ENCODE measurements at regions not wholly inside any gene's neighbourhood (a gene's known extent, or its start where the extent isn't known, plus 50 kb on each side); places are given as distances from the start of the nearest gene placed in this dataset.

DNA sequence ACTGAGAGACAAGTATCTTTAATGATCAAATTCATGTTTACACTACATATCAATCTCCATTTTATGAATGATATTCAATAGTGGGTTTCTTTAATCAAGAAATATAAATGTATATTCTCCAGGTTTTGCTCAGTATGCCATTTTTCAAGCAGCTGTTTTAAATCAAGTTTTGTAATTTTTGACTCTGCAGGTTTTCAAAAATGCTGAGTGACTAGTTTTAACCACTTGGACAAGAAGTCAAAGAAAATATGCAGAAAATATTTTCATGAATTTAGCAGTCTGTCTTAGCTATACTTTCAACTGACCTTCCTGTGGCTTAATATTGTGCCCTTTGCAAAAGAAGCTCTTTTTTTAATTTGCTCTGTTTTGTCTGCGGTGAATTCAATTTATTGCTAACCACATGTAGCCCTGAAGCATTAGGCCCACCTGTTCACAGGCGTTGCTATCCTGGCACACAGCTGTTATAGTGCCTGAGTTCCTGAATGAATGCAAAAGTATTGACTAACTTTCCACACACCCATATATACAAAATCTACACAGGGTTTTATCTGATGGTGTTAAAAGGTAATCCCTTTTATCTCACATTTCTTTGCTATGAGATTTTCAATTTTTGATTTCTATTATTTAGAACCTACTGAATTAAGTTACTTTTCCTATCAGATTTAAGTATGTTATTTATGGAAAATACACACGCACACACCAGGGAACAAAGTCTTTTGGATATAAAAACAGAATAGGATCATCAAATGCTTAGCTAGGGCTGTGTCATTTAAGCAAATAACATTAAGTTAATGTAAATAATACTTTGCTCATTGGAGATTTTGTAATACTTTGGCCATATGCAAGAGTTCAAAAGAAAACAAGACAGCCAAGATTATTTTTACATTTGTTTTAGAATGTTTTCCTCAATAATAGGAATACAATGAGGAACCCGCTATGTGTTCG is 1166.1 kb upstream of the GBE1 start:
- no peaks in the 10 kb centered on the region for H4K20me1 ChIP-seq (replicated peaks; ENCODE audit: control insufficient read depth, insufficient read depth, low read length)
- no peak overlapping the region for H2AFZ ChIP-seq (ENCODE audit: low read depth, low read length)
- H3K9ac ChIP-seq (ENCODE audit: insufficient read depth in 1 of 2, low read depth in 2 of 2, low read length in 2 of 2), result no peak overlapping the region
- 0% methylated on average over 5 of the region's 5 CpGs for WGBS (ENCODE audit: insufficient coverage, low coverage, missing lambda C conversion rate)
- no peaks in the 10 kb centered on the region for H3K9me1 ChIP-seq (ENCODE audit: control insufficient read depth, insufficient read depth, low read length)
- H3K27ac ChIP-seq (ENCODE audit: extremely low read depth, low read depth, low read length), result no peak overlapping the region
- FAIRE-seq (no peak), DNase-seq (ENCODE audit: extremely low read depth in 1 of 4, low spot score in 3 of 4) (no peak), ATAC-seq (no peak)
- in situ Hi-C loops (cut with MboI), result no loop called here
- ChIA-PET POLR2A (no interaction called here), CTCF (ENCODE audit: low intra/inter-chr PET ratio) (no interaction called here)
- intact Hi-C loops (cut with micrococcal nuclease), result no loop called here
- no peaks in the 10 kb centered on the region for H3K27me3 ChIP-seq (ENCODE audit: control insufficient read depth in 2 of 2, insufficient read depth in 2 of 2, low read length in 2 of 2)
- H3K79me2 ChIP-seq (ENCODE audit: control insufficient read depth, insufficient read depth, low read length), result no peaks in the 10 kb centered on the region
- TF ChIP-seq MAFF (IDR thresholded peaks at IDR 0.05; ENCODE audit: low read length), result no peak
- no peak for TF ChIP-seq POLR2G (IDR thresholded peaks at IDR 0.05; ENCODE audit: low read depth, low read length)
- TF ChIP-seq KDM2B (CRISPR knock-in tag; IDR thresholded peaks at IDR 0.05), result no peak
- TF ChIP-seq ZSCAN32 (CRISPR knock-in tag; IDR thresholded peaks at IDR 0.05), result no peak
- no peak for TF ChIP-seq TAF1 (IDR thresholded peaks at IDR 0.05; ENCODE audit: control insufficient read depth, extremely low read depth, insufficient read depth, low read length, severe bottlenecking)
- TF ChIP-seq, protein P1, sequence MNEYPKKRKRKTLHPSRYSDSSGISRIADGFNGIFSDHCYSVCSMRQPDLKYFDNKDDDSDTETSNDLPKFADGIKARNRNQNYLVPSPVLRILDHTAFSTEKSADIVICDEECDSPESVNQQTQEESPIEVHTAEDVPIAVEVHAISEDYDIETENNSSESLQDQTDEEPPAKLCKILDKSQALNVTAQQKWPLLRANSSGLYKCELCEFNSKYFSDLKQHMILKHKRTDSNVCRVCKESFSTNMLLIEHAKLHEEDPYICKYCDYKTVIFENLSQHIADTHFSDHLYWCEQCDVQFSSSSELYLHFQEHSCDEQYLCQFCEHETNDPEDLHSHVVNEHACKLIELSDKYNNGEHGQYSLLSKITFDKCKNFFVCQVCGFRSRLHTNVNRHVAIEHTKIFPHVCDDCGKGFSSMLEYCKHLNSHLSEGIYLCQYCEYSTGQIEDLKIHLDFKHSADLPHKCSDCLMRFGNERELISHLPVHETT (CRISPR knock-in tag; conservative IDR thresholded peaks at IDR 0.05 in 1 of 2, IDR thresholded peaks at IDR 0.05 in 1 of 2), result no peak
- TF ChIP-seq L3MBTL2 (IDR thresholded peaks at IDR 0.05), result no peak
- no peak for TF ChIP-seq ZEB2 (IDR thresholded peaks at IDR 0.05)
- no peak for TF ChIP-seq NUFIP1 (IDR thresholded peaks at IDR 0.05; ENCODE audit: partially characterized antibody)
- no peak for TF ChIP-seq FIP1L1 (IDR thresholded peaks at IDR 0.05; ENCODE audit: low read depth, low read length, poor library complexity, severe bottlenecking)
- no peak for TF ChIP-seq RBM22 (IDR thresholded peaks at IDR 0.05; ENCODE audit: low read depth, low read length, poor library complexity, severe bottlenecking)
- no peak overlapping the region for H3K4me2 ChIP-seq (ENCODE audit: insufficient read depth, low read length)
- no peaks in the 10 kb centered on the region for H3K4me1 ChIP-seq (replicated peaks in 1 of 2; ENCODE audit: control insufficient read depth in 2 of 2, insufficient read depth in 2 of 2, low read length in 2 of 2)
- no peak overlapping the region for H3K4me3 ChIP-seq
- BruUV-seq (replicated peaks), result no TSS peak
- H3K36me3 ChIP-seq (ENCODE audit: control insufficient read depth, insufficient read depth, low read length), result no peaks in the 10 kb centered on the region
- H3K9me3 ChIP-seq (replicated peaks; ENCODE audit: control insufficient read depth, insufficient read depth, low read depth, low read length), result no peaks in the 10 kb centered on the region
